Activated CD8-positive, alpha-beta memory T cell treated with anti-CD3 and anti-CD28 coated beads, Interleukin-2, amount 10 ng/mL, durations not matched to agents 7 days and 5 days (primary cell): ENCODE measurements at regions not wholly inside any gene's neighbourhood (a gene's known extent, or its start where the extent isn't known, plus 50 kb on each side); places are given as distances from the start of the nearest gene placed in this dataset.

Experiments used
- ATAC-seq: fragments of 150-1000 bp; cut with Tn5 transposase; one replicate; pipeline ENCODE4 v1.10.0; 2021; ENCODE audit warnings: moderate library complexity
- CTCF ChIA-PET: fragments of 350-600 bp; sonication (Branson Sonifier 250); formaldehyde crosslinking; loops from one replicate; lab custom pipeline; 2021; ENCODE audit warnings: antibody characterized with exemption; lab: Charles Lee
- DNase-seq: peaks from one replicate; pipeline ENCODE4 v3.0.0-alpha.2; 2020
- H3K27ac Mint-ChIP-seq: one replicate; pipeline ENCODE4 v1.8.0; 2021; ENCODE audit warnings: mild to moderate bottlenecking, mixed read lengths
- H3K27me3 Mint-ChIP-seq: one replicate; pipeline ENCODE4 v1.8.0; 2021; ENCODE audit warnings: mixed read lengths
- H3K36me3 Mint-ChIP-seq: one replicate; pipeline ENCODE4 v1.8.0; 2021; ENCODE audit warnings: mild to moderate bottlenecking, mixed read lengths
- H3K4me1 Mint-ChIP-seq: one replicate; pipeline ENCODE4 v1.8.0; 2021; ENCODE audit warnings: mixed read lengths
- H3K4me3 Mint-ChIP-seq: one replicate; pipeline ENCODE4 v1.8.0; 2021; ENCODE audit warnings: mild to moderate bottlenecking, moderate library complexity, mixed read lengths
- H3K9me3 Mint-ChIP-seq: one replicate; pipeline ENCODE4 v1.8.0; 2022; ENCODE audit warnings: low read depth, mixed read lengths

- peaks cover 12% of the 10 kb centered on the region for H3K27me3 Mint-ChIP-seq
- H3K4me1 Mint-ChIP-seq, result no peaks in the 10 kb centered on the region
- H3K4me3 Mint-ChIP-seq, result no peak overlapping the region
- no peak overlapping the region for H3K27ac Mint-ChIP-seq
- ATAC-seq (no peak), DNase-seq (no peak)
- CTCF ChIA-PET, result no interaction called here
- no peaks in the 10 kb centered on the region for H3K36me3 Mint-ChIP-seq
- no peaks in the 10 kb centered on the region for H3K9me3 Mint-ChIP-seq
These were observed 146.1 kb downstream of the SUCNR1 start for GRCh38 chr3:152019508-152019907.

- CTCF ChIA-PET, result no interaction called here
- no peaks in the 10 kb centered on the region for H3K9me3 Mint-ChIP-seq
- H3K36me3 Mint-ChIP-seq, result no peaks in the 10 kb centered on the region
- H3K4me1 Mint-ChIP-seq, result no peaks in the 10 kb centered on the region
- H3K27ac Mint-ChIP-seq, result no peak overlapping the region
- DNase-seq, result no peak
- no peak overlapping the region for H3K4me3 Mint-ChIP-seq
- H3K27me3 Mint-ChIP-seq, result peaks cover 12% of the 10 kb centered on the region
- no peak for ATAC-seq
These were observed 148.6 kb downstream of the SUCNR1 start for GRCh38 chr3:152021951-152022461.

GRCh38 chr3:152026033-152026556, 152.7 kb downstream of the SUCNR1 start:
- ATAC-seq, result no peak
- CTCF ChIA-PET, result interaction anchor here (1.8 kb wide), 1 partner anchor 496 kb away, joined by 4 read pairs; no protein-coding TSS in a partner anchor
- Mint-ChIP-seq H3K4me3 (no peak overlapping the region), H3K27ac (no peak overlapping the region), H3K9me3 (no peaks in the 10 kb centered on the region), H3K27me3 (no peaks in the 10 kb centered on the region), H3K4me1 (no peaks in the 10 kb centered on the region), H3K36me3 (no peaks in the 10 kb centered on the region)
- DNase-seq, result no peak

GRCh38 chr3:152030320-152030719, 156.9 kb downstream of the SUCNR1 start:
- H3K27ac Mint-ChIP-seq, result no peak overlapping the region
- H3K4me3 Mint-ChIP-seq, result no peak overlapping the region
- no peaks in the 10 kb centered on the region for H3K4me1 Mint-ChIP-seq
- no peaks in the 10 kb centered on the region for H3K27me3 Mint-ChIP-seq
- peaks cover 2% of the 10 kb centered on the region for H3K9me3 Mint-ChIP-seq
- H3K36me3 Mint-ChIP-seq, result no peaks in the 10 kb centered on the region
- DNase-seq (no peak), ATAC-seq (no peak)
- CTCF ChIA-PET, result interaction anchor here (1.0 kb wide), 1 partner anchor 409 kb away, joined by 3 read pairs; no protein-coding TSS in a partner anchor

- ATAC-seq (no peak), DNase-seq (no peak)
- H3K9me3 Mint-ChIP-seq, result peaks cover 4% of the 10 kb centered on the region
- H3K27me3 Mint-ChIP-seq, result no peaks in the 10 kb centered on the region
- no peak overlapping the region for H3K4me3 Mint-ChIP-seq
- H3K36me3 Mint-ChIP-seq, result no peaks in the 10 kb centered on the region
- CTCF ChIA-PET, result no interaction called here
- H3K4me1 Mint-ChIP-seq, result no peaks in the 10 kb centered on the region
- no peak overlapping the region for H3K27ac Mint-ChIP-seq
These were observed 157.9 kb downstream of the SUCNR1 start for GRCh38 chr3:152031321-152031720.

GRCh38 chr3:152037297-152037696, 163.9 kb downstream of the SUCNR1 start:
- no peak for ATAC-seq
- DNase-seq, result no peak
- H3K27ac Mint-ChIP-seq, result no peak overlapping the region
- CTCF ChIA-PET, result no interaction called here
- peaks cover 7% of the 10 kb centered on the region for H3K9me3 Mint-ChIP-seq
- H3K27me3 Mint-ChIP-seq, result no peaks in the 10 kb centered on the region
- H3K4me1 Mint-ChIP-seq, result peaks cover 14% of the 10 kb centered on the region
- no peaks in the 10 kb centered on the region for H3K36me3 Mint-ChIP-seq
- H3K4me3 Mint-ChIP-seq, result no peak overlapping the region

- no peak overlapping the region for H3K27ac Mint-ChIP-seq
- peaks cover 14% of the 10 kb centered on the region for H3K4me1 Mint-ChIP-seq
- DNase-seq, result no peak
- H3K4me3 Mint-ChIP-seq, result no peak overlapping the region
- no peak for ATAC-seq
- no peaks in the 10 kb centered on the region for H3K27me3 Mint-ChIP-seq
- peaks cover 7% of the 10 kb centered on the region for H3K9me3 Mint-ChIP-seq
- no peaks in the 10 kb centered on the region for H3K36me3 Mint-ChIP-seq
- CTCF ChIA-PET, result no interaction called here
These were observed 164.5 kb downstream of the SUCNR1 start for GRCh38 chr3:152037953-152038352.

- Mint-ChIP-seq H3K27ac (no peak overlapping the region), H3K4me1 (peaks cover 14% of the 10 kb centered on the region), H3K27me3 (no peaks in the 10 kb centered on the region), H3K36me3 (no peaks in the 10 kb centered on the region), H3K9me3 (peaks cover 7% of the 10 kb centered on the region), H3K4me3 (no peak overlapping the region)
- DNase-seq, result no peak
- ATAC-seq, result no peak
- CTCF ChIA-PET, result no interaction called here
These were observed 165.0 kb downstream of the SUCNR1 start for GRCh38 chr3:152038490-152038889.

- Mint-ChIP-seq H3K9me3 (peaks cover 7% of the 10 kb centered on the region), H3K4me3 (no peak overlapping the region), H3K27ac (no peak overlapping the region), H3K36me3 (no peaks in the 10 kb centered on the region), H3K4me1 (peaks cover 14% of the 10 kb centered on the region), H3K27me3 (no peaks in the 10 kb centered on the region)
- peak; percentile 50 for DNase-seq
- ATAC-seq, result no peak
- CTCF ChIA-PET, result no interaction called here
These were observed 166.4 kb downstream of the SUCNR1 start for GRCh38 chr3:152039887-152040286.

GRCh38 chr3:152040319-152040718, 166.9 kb downstream of the SUCNR1 start:
- peaks cover 5% of the 10 kb centered on the region for H3K9me3 Mint-ChIP-seq

GRCh38 chr3:152043620-152044019, 170.2 kb downstream of the SUCNR1 start:
- Mint-ChIP-seq H3K36me3 (no peaks in the 10 kb centered on the region), H3K9me3 (no peaks in the 10 kb centered on the region), H3K4me1 (peaks cover 14% of the 10 kb centered on the region), H3K27ac (no peak overlapping the region), H3K4me3 (no peak overlapping the region), H3K27me3 (peaks cover 3% of the 10 kb centered on the region)
- no peak for DNase-seq
- ATAC-seq, result no peak
- CTCF ChIA-PET, result no interaction called here

More at GRCh38 chr3:152040319-152040718, 166.9 kb downstream of the SUCNR1 start:
- ATAC-seq (no peak), DNase-seq (no peak)
- no peak overlapping the region for H3K27ac Mint-ChIP-seq
- H3K4me3 Mint-ChIP-seq, result no peak overlapping the region
- no peaks in the 10 kb centered on the region for H3K27me3 Mint-ChIP-seq
- H3K4me1 Mint-ChIP-seq, result peaks cover 14% of the 10 kb centered on the region
- H3K36me3 Mint-ChIP-seq, result no peaks in the 10 kb centered on the region
- CTCF ChIA-PET, result no interaction called here

GRCh38 chr3:152046280-152046679, 172.8 kb downstream of the SUCNR1 start:
- DNase-seq (no peak), ATAC-seq (no peak)
- Mint-ChIP-seq H3K36me3 (no peaks in the 10 kb centered on the region), H3K27me3 (peaks cover 3% of the 10 kb centered on the region), H3K4me3 (no peak overlapping the region), H3K9me3 (no peaks in the 10 kb centered on the region), H3K27ac (no peak overlapping the region), H3K4me1 (no peaks in the 10 kb centered on the region)
- CTCF ChIA-PET, result no interaction called here

- CTCF ChIA-PET, result no interaction called here
- ATAC-seq (no peak), DNase-seq (no peak)
- Mint-ChIP-seq H3K27me3 (peaks cover 3% of the 10 kb centered on the region), H3K36me3 (no peaks in the 10 kb centered on the region), H3K4me1 (no peaks in the 10 kb centered on the region), H3K27ac (no peak overlapping the region), H3K4me3 (no peak overlapping the region), H3K9me3 (no peaks in the 10 kb centered on the region)
These were observed 174.0 kb downstream of the SUCNR1 start for GRCh38 chr3:152047465-152047864.

GRCh38 chr3:152048831-152049230, 175.4 kb downstream of the SUCNR1 start:
- ATAC-seq (no peak), DNase-seq (no peak)
- H3K27me3 Mint-ChIP-seq, result peaks cover 3% of the 10 kb centered on the region
- CTCF ChIA-PET, result no interaction called here
- H3K9me3 Mint-ChIP-seq, result no peaks in the 10 kb centered on the region
- no peak overlapping the region for H3K27ac Mint-ChIP-seq
- no peaks in the 10 kb centered on the region for H3K4me1 Mint-ChIP-seq
- no peaks in the 10 kb centered on the region for H3K36me3 Mint-ChIP-seq
- H3K4me3 Mint-ChIP-seq, result no peak overlapping the region
